Activated naive CD4-positive, alpha-beta T cell treated with anti-CD3 and anti-CD28 coated beads, Interleukin-2, amount 50 U/mL, for 24 hours (primary cell): ENCODE measurements at regions not wholly inside any gene's neighbourhood (a gene's known extent, or its start where the extent isn't known, plus 50 kb on each side); places are given as distances from the start of the nearest gene placed in this dataset.
"Not testable (repeated sequence)": the region's sequence is repeated elsewhere in the genome, so short reads cannot be mapped to it uniquely, and the experiment has no call there.

Experiments used
- H3K27ac Mint-ChIP-seq: one replicate; pipeline ENCODE4 v1.8.0; 2021; ENCODE audit warnings: mild to moderate bottlenecking, mixed read lengths
- H3K27me3 Mint-ChIP-seq: one replicate; pipeline ENCODE4 v1.8.0; 2021; ENCODE audit warnings: mixed read lengths
- H3K36me3 Mint-ChIP-seq: one replicate; pipeline ENCODE4 v1.8.0; 2021; ENCODE audit warnings: mixed read lengths
- H3K4me1 Mint-ChIP-seq: one replicate; pipeline ENCODE4 v1.8.0; 2021; ENCODE audit warnings: mixed read lengths
- H3K4me3 Mint-ChIP-seq: one replicate; pipeline ENCODE4 v1.8.0; 2021; ENCODE audit warnings: mild to moderate bottlenecking, mixed read lengths
- H3K9me3 Mint-ChIP-seq: one replicate; pipeline ENCODE4 v1.8.0; 2021; ENCODE audit warnings: mixed read lengths

GRCh38 chr3:153552887-153553604 lies 391.0 kb downstream of the RAP2B start:
- no peak overlapping the region for H3K4me3 Mint-ChIP-seq
- no peaks in the 10 kb centered on the region for H3K27me3 Mint-ChIP-seq
- H3K27ac Mint-ChIP-seq = peak overlapping the region; percentile 35
- peaks cover 4% of the 10 kb centered on the region for H3K4me1 Mint-ChIP-seq
- H3K9me3 Mint-ChIP-seq = no peaks in the 10 kb centered on the region
- H3K36me3 Mint-ChIP-seq = no peaks in the 10 kb centered on the region

- H3K4me3 Mint-ChIP-seq = no peak overlapping the region
- no peak overlapping the region for H3K27ac Mint-ChIP-seq
- peaks cover 2% of the 10 kb centered on the region for H3K9me3 Mint-ChIP-seq
- no peaks in the 10 kb centered on the region for H3K27me3 Mint-ChIP-seq
- H3K4me1 Mint-ChIP-seq = peaks cover 4% of the 10 kb centered on the region
- peaks cover 3% of the 10 kb centered on the region for H3K36me3 Mint-ChIP-seq
These were observed 391.5 kb downstream of the RAP2B start for GRCh38 chr3:153553605-153553945.

GRCh38 chr3:153555919-153556318 lies 393.9 kb downstream of the RAP2B start:
- no peak overlapping the region for H3K4me3 Mint-ChIP-seq
- H3K36me3 Mint-ChIP-seq = peaks cover 9% of the 10 kb centered on the region
- H3K27me3 Mint-ChIP-seq = no peaks in the 10 kb centered on the region
- no peak overlapping the region for H3K27ac Mint-ChIP-seq
- H3K4me1 Mint-ChIP-seq = peaks cover 4% of the 10 kb centered on the region
- H3K9me3 Mint-ChIP-seq = peaks cover 16% of the 10 kb centered on the region

- peaks cover 28% of the 10 kb centered on the region for H3K9me3 Mint-ChIP-seq
- H3K4me3 Mint-ChIP-seq, H3K27me3 Mint-ChIP-seq, H3K36me3 Mint-ChIP-seq, H3K27ac Mint-ChIP-seq, H3K4me1 Mint-ChIP-seq: not testable (repeated sequence)
These were observed 397.3 kb downstream of the RAP2B start for GRCh38 chr3:153559366-153559765.

GRCh38 chr3:153567011-153567410 lies 405.0 kb downstream of the RAP2B start:
- Mint-ChIP-seq H3K4me3 (no peak overlapping the region), H3K36me3 (no peaks in the 10 kb centered on the region), H3K27me3 (no peaks in the 10 kb centered on the region), H3K27ac (no peak overlapping the region), H3K9me3 (peaks cover 11% of the 10 kb centered on the region), H3K4me1 (no peaks in the 10 kb centered on the region)

GRCh38 chr3:153567556-153567955 lies 405.5 kb downstream of the RAP2B start:
- Mint-ChIP-seq H3K27me3 (no peaks in the 10 kb centered on the region), H3K9me3 (peaks cover 9% of the 10 kb centered on the region), H3K36me3 (no peaks in the 10 kb centered on the region), H3K4me1 (no peaks in the 10 kb centered on the region), H3K27ac (no peak overlapping the region), H3K4me3 (no peak overlapping the region)

- H3K9me3 Mint-ChIP-seq, H3K4me1 Mint-ChIP-seq, H3K36me3 Mint-ChIP-seq, H3K27me3 Mint-ChIP-seq, H3K27ac Mint-ChIP-seq, H3K4me3 Mint-ChIP-seq: not testable (repeated sequence)
These were observed 408.5 kb downstream of the RAP2B start for GRCh38 chr3:153570481-153570880.

GRCh38 chr3:153572165-153572564 lies 410.1 kb downstream of the RAP2B start:
- no peaks in the 10 kb centered on the region for H3K4me1 Mint-ChIP-seq
- H3K9me3 Mint-ChIP-seq = no peaks in the 10 kb centered on the region
- no peak overlapping the region for H3K4me3 Mint-ChIP-seq
- no peak overlapping the region for H3K27ac Mint-ChIP-seq
- H3K27me3 Mint-ChIP-seq = no peaks in the 10 kb centered on the region
- H3K36me3 Mint-ChIP-seq = no peaks in the 10 kb centered on the region

- Mint-ChIP-seq H3K4me1 (no peaks in the 10 kb centered on the region), H3K27ac (no peak overlapping the region), H3K27me3 (no peaks in the 10 kb centered on the region), H3K4me3 (no peak overlapping the region), H3K36me3 (no peaks in the 10 kb centered on the region), H3K9me3 (no peaks in the 10 kb centered on the region)
These were observed 410.6 kb downstream of the RAP2B start for GRCh38 chr3:153572654-153573053.

GRCh38 chr3:153573481-153573880 lies 411.5 kb downstream of the RAP2B start:
- Mint-ChIP-seq H3K4me3 (no peak overlapping the region), H3K27me3 (no peaks in the 10 kb centered on the region), H3K9me3 (no peaks in the 10 kb centered on the region), H3K4me1 (no peaks in the 10 kb centered on the region), H3K27ac (no peak overlapping the region), H3K36me3 (no peaks in the 10 kb centered on the region)

- Mint-ChIP-seq H3K36me3 (no peaks in the 10 kb centered on the region), H3K27ac (no peak overlapping the region), H3K4me1 (no peaks in the 10 kb centered on the region), H3K9me3 (no peaks in the 10 kb centered on the region), H3K27me3 (no peaks in the 10 kb centered on the region), H3K4me3 (no peak overlapping the region)
These were observed 412.4 kb downstream of the RAP2B start for GRCh38 chr3:153574445-153574844.

- Mint-ChIP-seq H3K27ac (no peak overlapping the region), H3K4me3 (no peak overlapping the region), H3K9me3 (no peaks in the 10 kb centered on the region), H3K4me1 (no peaks in the 10 kb centered on the region), H3K36me3 (no peaks in the 10 kb centered on the region), H3K27me3 (no peaks in the 10 kb centered on the region)
These were observed 415.2 kb downstream of the RAP2B start for GRCh38 chr3:153577059-153577736.

GRCh38 chr3:153578046-153578445 lies 416.0 kb downstream of the RAP2B start:
- H3K27me3 Mint-ChIP-seq = no peaks in the 10 kb centered on the region
- H3K4me3 Mint-ChIP-seq = no peak overlapping the region
- no peak overlapping the region for H3K27ac Mint-ChIP-seq
- no peaks in the 10 kb centered on the region for H3K9me3 Mint-ChIP-seq
- H3K4me1 Mint-ChIP-seq = no peaks in the 10 kb centered on the region
- H3K36me3 Mint-ChIP-seq = no peaks in the 10 kb centered on the region

GRCh38 chr3:153590051-153590450 lies 428.0 kb downstream of the RAP2B start:
- no peaks in the 10 kb centered on the region for H3K27me3 Mint-ChIP-seq
- no peak overlapping the region for H3K4me3 Mint-ChIP-seq
- H3K27ac Mint-ChIP-seq = no peak overlapping the region
- H3K9me3 Mint-ChIP-seq = peaks cover 5% of the 10 kb centered on the region
- peaks cover 11% of the 10 kb centered on the region for H3K4me1 Mint-ChIP-seq
- H3K36me3 Mint-ChIP-seq = no peaks in the 10 kb centered on the region

GRCh38 chr3:153591561-153592245 lies 429.7 kb downstream of the RAP2B start:
- no peaks in the 10 kb centered on the region for H3K36me3 Mint-ChIP-seq
- no peak overlapping the region for H3K27ac Mint-ChIP-seq
- H3K9me3 Mint-ChIP-seq = peaks cover 3% of the 10 kb centered on the region
- no peaks in the 10 kb centered on the region for H3K27me3 Mint-ChIP-seq
- peaks cover 11% of the 10 kb centered on the region for H3K4me1 Mint-ChIP-seq
- H3K4me3 Mint-ChIP-seq = no peak overlapping the region

GRCh38 chr3:153595186-153595815 lies 433.3 kb downstream of the RAP2B start:
- no peaks in the 10 kb centered on the region for H3K9me3 Mint-ChIP-seq
- no peaks in the 10 kb centered on the region for H3K36me3 Mint-ChIP-seq
- peaks cover 11% of the 10 kb centered on the region for H3K4me1 Mint-ChIP-seq
- no peak overlapping the region for H3K27ac Mint-ChIP-seq
- no peak overlapping the region for H3K4me3 Mint-ChIP-seq
- H3K27me3 Mint-ChIP-seq = no peaks in the 10 kb centered on the region
